Kidney epithelial cell (primary cell): ENCODE measurements at regions not wholly inside any gene's neighbourhood (a gene's known extent, or its start where the extent isn't known, plus 50 kb on each side); places are given as distances from the start of the nearest gene placed in this dataset.

Experiments used
- DNase-seq: peaks from one replicate; pipeline ENCODE4 v3.0.0-alpha.2; 2010; ENCODE audit warnings: low read depth
- H3K27me3 ChIP-seq: 2 replicates; pipeline ENCODE4 v1.6.0; 2011; ENCODE audit warnings: low read length; ENCODE audit not compliant: control insufficient read depth, insufficient read depth
- H3K36me3 ChIP-seq: 2 replicates; pipeline ENCODE4 v1.5.1; 2011; ENCODE audit warnings: low read length; ENCODE audit not compliant: control insufficient read depth, insufficient read depth
- H3K4me3 ChIP-seq: 2 replicates; pipeline ENCODE4 v1.5.1; 2011; ENCODE audit warnings: low read depth, mild to moderate bottlenecking, control low read depth, low read length
- TF ChIP-seq, protein P1 (sequence below): IDR thresholded peaks from 2 replicates; pipeline ENCODE4 v1.5.1; 2011; ENCODE audit warnings: mild to moderate bottlenecking, moderate library complexity, low read length, control low read depth, inconsistent platforms; ENCODE audit not compliant: insufficient read depth, poor library complexity, severe bottlenecking

DNA sequence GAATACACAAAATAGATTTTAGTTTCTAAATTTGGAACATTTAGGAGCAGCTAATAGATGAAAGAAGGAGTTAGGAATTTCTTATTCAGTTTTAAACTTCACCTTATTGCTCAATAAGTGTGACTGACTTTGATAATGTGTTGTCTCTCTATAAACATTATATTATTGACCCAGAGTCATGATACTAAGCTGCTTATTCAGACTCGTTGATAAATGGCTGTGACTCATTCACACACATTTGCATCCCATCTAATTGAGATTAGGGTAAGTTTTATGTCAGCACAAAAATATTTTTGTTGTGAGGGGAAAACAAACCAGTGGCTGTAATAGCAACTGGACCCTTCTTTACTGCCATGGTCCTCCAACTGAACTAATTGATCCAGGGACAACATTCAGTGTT is 137.6 kb downstream of the GOLIM4 start:
- no peaks in the 10 kb centered on the region for H3K36me3 ChIP-seq
- DNase-seq = no peak
- TF ChIP-seq, protein P1, sequence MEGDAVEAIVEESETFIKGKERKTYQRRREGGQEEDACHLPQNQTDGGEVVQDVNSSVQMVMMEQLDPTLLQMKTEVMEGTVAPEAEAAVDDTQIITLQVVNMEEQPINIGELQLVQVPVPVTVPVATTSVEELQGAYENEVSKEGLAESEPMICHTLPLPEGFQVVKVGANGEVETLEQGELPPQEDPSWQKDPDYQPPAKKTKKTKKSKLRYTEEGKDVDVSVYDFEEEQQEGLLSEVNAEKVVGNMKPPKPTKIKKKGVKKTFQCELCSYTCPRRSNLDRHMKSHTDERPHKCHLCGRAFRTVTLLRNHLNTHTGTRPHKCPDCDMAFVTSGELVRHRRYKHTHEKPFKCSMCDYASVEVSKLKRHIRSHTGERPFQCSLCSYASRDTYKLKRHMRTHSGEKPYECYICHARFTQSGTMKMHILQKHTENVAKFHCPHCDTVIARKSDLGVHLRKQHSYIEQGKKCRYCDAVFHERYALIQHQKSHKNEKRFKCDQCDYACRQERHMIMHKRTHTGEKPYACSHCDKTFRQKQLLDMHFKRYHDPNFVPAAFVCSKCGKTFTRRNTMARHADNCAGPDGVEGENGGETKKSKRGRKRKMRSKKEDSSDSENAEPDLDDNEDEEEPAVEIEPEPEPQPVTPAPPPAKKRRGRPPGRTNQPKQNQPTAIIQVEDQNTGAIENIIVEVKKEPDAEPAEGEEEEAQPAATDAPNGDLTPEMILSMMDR = no peak

GRCh38 chr3:167952969-167953368 is 142.8 kb downstream of the GOLIM4 start:
- TF ChIP-seq, protein P1 = no peak
- no peaks in the 10 kb centered on the region for H3K36me3 ChIP-seq
- DNase-seq = no peak
- no peaks in the 10 kb centered on the region for H3K27me3 ChIP-seq
- H3K4me3 ChIP-seq = no peak overlapping the region

More for the DNA sequence above, 137.6 kb downstream of the GOLIM4 start:
- Histone ChIP-seq H3K27me3 (no peaks in the 10 kb centered on the region), H3K4me3 (no peak overlapping the region)

DNA sequence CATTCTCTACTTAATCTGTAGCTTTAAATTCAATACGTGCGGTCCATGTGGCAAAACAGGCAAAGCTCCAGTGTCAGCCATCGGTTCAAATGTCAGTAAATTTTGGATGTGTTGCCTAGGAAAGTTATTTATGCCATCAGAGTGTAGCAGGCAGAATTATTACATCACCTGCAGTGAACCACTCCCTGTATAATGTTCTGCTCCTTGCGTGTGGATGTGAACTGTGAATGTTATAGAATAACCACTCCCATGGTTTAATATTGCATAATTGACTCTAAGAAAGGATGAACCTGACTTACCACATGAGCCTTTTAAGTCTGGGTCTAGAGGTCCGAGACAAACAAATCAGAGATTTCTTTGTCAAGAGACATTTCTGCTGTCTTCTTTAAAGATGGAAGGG is 145.5 kb downstream of the GOLIM4 start:
- TF ChIP-seq, protein P1 = no peak
- no peak for DNase-seq
- Histone ChIP-seq H3K36me3 (no peaks in the 10 kb centered on the region), H3K4me3 (no peak overlapping the region), H3K27me3 (no peaks in the 10 kb centered on the region)

DNA sequence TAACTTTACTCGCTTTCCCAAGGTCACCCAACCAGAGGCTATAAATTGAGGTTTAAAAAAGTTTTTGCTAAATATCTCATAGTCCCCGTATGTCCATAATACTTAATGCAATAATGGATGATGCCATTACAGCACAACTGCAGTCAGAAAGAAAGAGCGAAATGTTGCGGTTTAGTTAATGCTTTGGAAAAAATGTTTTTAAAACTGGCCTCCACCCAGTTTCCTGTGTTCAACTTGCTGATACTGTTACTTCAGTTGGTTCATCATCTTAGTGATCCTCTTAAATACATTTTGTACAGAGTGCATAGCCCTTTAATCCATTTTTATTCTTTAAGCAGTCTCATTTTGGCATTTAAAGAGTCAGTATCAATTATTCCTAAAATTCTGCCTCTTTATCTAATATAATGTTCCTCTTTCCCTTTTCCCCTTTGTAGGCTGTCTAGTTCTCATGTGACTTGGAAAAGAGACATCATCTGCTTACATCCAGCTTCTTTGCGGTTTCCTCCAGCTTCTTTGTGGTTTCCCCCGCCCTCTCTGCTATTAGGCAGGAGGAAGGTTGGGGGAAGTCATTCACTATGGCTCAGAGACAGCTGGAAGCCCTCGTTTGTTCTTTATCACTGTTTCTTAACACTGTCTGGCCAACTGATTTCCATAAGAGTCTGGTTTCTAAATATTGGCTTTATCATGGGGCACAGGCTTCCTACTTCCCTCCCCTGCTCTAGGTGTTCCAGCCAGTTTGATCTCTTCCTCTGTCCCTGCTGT is 154.3 kb downstream of the GOLIM4 start:
- TF ChIP-seq, protein P1 = no peak
- peak; percentile 16 for DNase-seq
- H3K27me3 ChIP-seq = no peaks in the 10 kb centered on the region
- no peaks in the 10 kb centered on the region for H3K36me3 ChIP-seq
- no peak overlapping the region for H3K4me3 ChIP-seq

DNA sequence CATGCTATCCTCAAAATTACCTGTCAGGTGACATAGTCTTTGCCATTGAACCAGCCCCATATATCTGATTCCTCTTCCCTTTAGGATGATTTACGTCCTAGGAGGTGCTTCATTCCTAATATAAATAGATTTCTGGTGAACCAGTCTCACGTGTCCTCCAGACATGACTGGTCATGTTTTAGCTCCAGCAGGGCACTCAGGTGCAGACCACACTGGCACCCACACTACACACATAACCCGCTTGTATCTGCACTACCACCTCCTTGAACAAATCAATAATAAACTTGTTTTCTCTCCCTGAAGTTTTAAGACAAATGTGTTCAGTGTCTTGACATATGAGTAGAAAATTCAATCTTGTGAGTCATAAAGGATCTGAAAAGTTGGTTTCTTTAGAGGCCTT is 155.5 kb downstream of the GOLIM4 start:
- DNase-seq = no peak
- TF ChIP-seq, protein P1 = no peak
- Histone ChIP-seq H3K27me3 (no peaks in the 10 kb centered on the region), H3K36me3 (no peaks in the 10 kb centered on the region), H3K4me3 (no peak overlapping the region)

DNA sequence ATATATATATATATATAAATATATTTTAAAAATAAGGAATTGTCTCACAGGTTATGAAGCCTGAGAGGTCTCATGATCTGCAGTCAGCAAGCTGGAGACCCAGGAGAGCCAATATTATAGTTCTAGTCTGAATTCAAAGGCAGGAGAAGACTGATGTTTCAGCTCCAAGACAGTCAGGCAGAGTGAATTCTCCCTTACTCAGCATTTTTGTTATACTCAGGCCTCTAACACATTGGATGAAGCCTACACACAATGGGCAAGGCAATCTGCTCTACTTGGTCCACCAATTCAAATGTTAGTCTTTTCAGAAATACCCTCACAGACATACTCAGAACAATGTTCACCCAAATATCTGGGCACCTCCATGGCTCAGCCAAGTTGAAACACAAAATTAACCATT is 157.2 kb downstream of the GOLIM4 start:
- Histone ChIP-seq H3K27me3 (no peaks in the 10 kb centered on the region), H3K4me3 (no peak overlapping the region), H3K36me3 (no peaks in the 10 kb centered on the region)
- no peak for DNase-seq
- TF ChIP-seq, protein P1 = no peak
